ENCODE measurements at regions not wholly inside any gene's neighbourhood (a gene's known extent, or its start where the extent isn't known, plus 50 kb on each side); places are given as distances from the start of the nearest gene placed in this dataset.

DNA sequence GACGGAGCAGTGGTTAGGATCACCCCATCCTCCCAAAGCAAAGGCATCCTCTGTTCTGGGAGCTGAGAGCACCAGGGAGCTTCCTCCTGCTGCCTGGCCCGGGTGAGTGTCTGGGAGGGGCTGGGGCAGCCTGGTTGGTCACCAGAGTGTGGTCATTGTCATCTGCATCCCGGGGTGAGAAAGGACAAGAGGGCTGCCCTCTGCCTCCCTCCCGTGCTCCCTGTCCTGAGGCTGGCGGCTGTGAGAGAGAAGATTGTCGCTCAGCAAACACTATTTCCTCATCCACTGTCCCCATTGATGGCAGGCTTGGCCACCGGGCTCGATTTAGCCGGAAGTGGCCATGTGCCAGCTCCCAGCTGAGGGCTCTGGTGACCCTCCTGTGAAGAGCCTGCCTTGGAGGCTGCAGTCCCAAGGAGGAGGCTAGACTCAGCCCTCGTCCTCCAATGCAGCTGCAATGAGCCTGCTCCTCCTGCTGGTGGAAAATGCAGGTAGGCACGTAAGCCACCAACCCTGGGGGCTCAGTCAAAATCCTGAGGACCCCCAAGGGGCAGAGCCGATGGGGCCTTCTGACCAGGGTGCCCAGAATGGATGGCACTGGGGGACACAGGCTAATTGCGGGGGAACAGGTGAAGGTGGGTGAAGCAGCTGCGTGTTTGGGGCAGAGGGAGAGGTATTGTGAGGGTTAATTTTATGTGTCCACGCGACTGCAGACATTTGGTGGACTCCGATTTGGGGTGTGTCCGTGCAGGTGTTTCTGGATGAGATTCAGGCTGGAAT, 155.7 kb downstream of the KIF26A start:
- Mint-ChIP-seq H3K4me3 (no peak overlapping the region), H3K9me3 (no peaks in the 10 kb centered on the region), H3K4me1 (ENCODE audit: low read depth) (no peaks in the 10 kb centered on the region), H3K27me3 (peaks cover 5% of the 10 kb centered on the region), H3K36me3 (ENCODE audit: low read depth) (no peaks in the 10 kb centered on the region), H3K27ac (no peak overlapping the region)
- H3K27ac ChIP-seq (ENCODE audit: low read depth in 1 of 2, low read length in 2 of 2) = no peak overlapping the region
- ChIA-PET CTCF (no interaction called here), POLR2A (no interaction called here)
- intact Hi-C loops (cut with DNase I, micrococcal nuclease) = no loop called here
- no peaks in the 10 kb centered on the region for H3K36me3 ChIP-seq (ENCODE audit: insufficient read depth, low read length)
- no peaks in the 10 kb centered on the region for H3K4me1 ChIP-seq (ENCODE audit: insufficient read depth, low read length)
- H3K27me3 ChIP-seq (ENCODE audit: control insufficient read depth in 1 of 2, insufficient read depth in 2 of 2, low read length in 2 of 2) = no peaks in the 10 kb centered on the region
- DNase-seq (no peak), ATAC-seq (ENCODE audit: poor library complexity) (no peak)
- H3K4me3 ChIP-seq (ENCODE audit: low read length) = no peak overlapping the region
- TF ChIP-seq CTCF (IDR thresholded peaks at IDR 0.05) = no peak
- peaks cover 0 to 14% of the 10 kb centered on the region in 2 experiments for H3K9me3 ChIP-seq (ENCODE audit: control insufficient read depth in 1 of 2, insufficient read depth in 1 of 2, low read length in 2 of 2)

GRCh38 chr14:104294628-104294982, 156.2 kb downstream of the KIF26A start:
- CTCF ChIA-PET = no interaction called here
- ATAC-seq (ENCODE audit: poor library complexity) (no peak), DNase-seq (no peak)
- H3K27me3 ChIP-seq (ENCODE audit: control insufficient read depth in 1 of 2, insufficient read depth in 2 of 2, low read length in 2 of 2) = no peaks in the 10 kb centered on the region
- no peak overlapping the region for H3K4me3 ChIP-seq (ENCODE audit: low read length)
- POLR2A ChIA-PET = no interaction called here
- TF ChIP-seq CTCF (IDR thresholded peaks at IDR 0.05) = no peak
- Mint-ChIP-seq H3K36me3 (ENCODE audit: low read depth) (no peaks in the 10 kb centered on the region), H3K9me3 (no peaks in the 10 kb centered on the region), H3K27me3 (peaks cover 5% of the 10 kb centered on the region), H3K4me1 (ENCODE audit: low read depth) (no peaks in the 10 kb centered on the region), H3K27ac (no peak overlapping the region), H3K4me3 (no peak overlapping the region)
- H3K4me1 ChIP-seq (ENCODE audit: insufficient read depth, low read length) = no peaks in the 10 kb centered on the region
- intact Hi-C loops (cut with DNase I, micrococcal nuclease) = no loop called here
- no peaks in the 10 kb centered on the region for H3K36me3 ChIP-seq (ENCODE audit: insufficient read depth, low read length)
- no peak overlapping the region for H3K27ac ChIP-seq (ENCODE audit: low read depth in 1 of 2, low read length in 2 of 2)
- H3K9me3 ChIP-seq (ENCODE audit: control insufficient read depth in 1 of 2, insufficient read depth in 1 of 2, low read length in 2 of 2) = peaks cover 0 to 14% of the 10 kb centered on the region in 2 experiments

GRCh38 chr14:104294983-104295680, 156.7 kb downstream of the KIF26A start:
- H3K27me3 ChIP-seq (ENCODE audit: control insufficient read depth in 1 of 2, insufficient read depth in 2 of 2, low read length in 2 of 2) = no peaks in the 10 kb centered on the region
- H3K4me3 ChIP-seq (ENCODE audit: low read length) = no peak overlapping the region
- no peaks in the 10 kb centered on the region for H3K9me3 Mint-ChIP-seq
- peaks cover 5% of the 10 kb centered on the region for H3K27me3 Mint-ChIP-seq
- ATAC-seq (ENCODE audit: poor library complexity) = no peak
- no peaks in the 10 kb centered on the region for H3K4me1 Mint-ChIP-seq (ENCODE audit: low read depth)
- H3K36me3 Mint-ChIP-seq (ENCODE audit: low read depth) = no peaks in the 10 kb centered on the region
- no peak for DNase-seq
- ChIA-PET CTCF (no interaction called here), POLR2A (no interaction called here)
- no peak overlapping the region for H3K27ac ChIP-seq (ENCODE audit: low read depth in 1 of 2, low read length in 2 of 2)
- no peak overlapping the region for H3K4me3 Mint-ChIP-seq
- peaks cover 0 to 11% of the 10 kb centered on the region in 2 experiments for H3K9me3 ChIP-seq (ENCODE audit: control insufficient read depth in 1 of 2, insufficient read depth in 1 of 2, low read length in 2 of 2)
- no peak for TF ChIP-seq CTCF (IDR thresholded peaks at IDR 0.05)
- no peaks in the 10 kb centered on the region for H3K4me1 ChIP-seq (ENCODE audit: insufficient read depth, low read length)
- intact Hi-C loops (cut with DNase I, micrococcal nuclease) = no loop called here
- H3K36me3 ChIP-seq (ENCODE audit: insufficient read depth, low read length) = no peaks in the 10 kb centered on the region
- no peak overlapping the region for H3K27ac Mint-ChIP-seq
